IgD-negative memory B cell (primary cell): ENCODE measurements at regions not wholly inside any gene's neighbourhood (a gene's known extent, or its start where the extent isn't known, plus 50 kb on each side); places are given as distances from the start of the nearest gene placed in this dataset.
A peak's percentile ranks its signal among the peaks of the same experiment; 100 is the strongest.

ENCODE experiments used
- H3K27ac Mint-ChIP-seq, 3 donors: one replicate each; pipeline ENCODE4 v1.8.0; 2020 to 2022; ENCODE audit warnings: mild to moderate bottlenecking in 3 of 3, mixed read lengths in 3 of 3, moderate library complexity in 1 of 3
- H3K27me3 Mint-ChIP-seq: one replicate; pipeline ENCODE4 v1.8.0; 2021; ENCODE audit warnings: mixed read lengths
- H3K36me3 Mint-ChIP-seq: one replicate; pipeline ENCODE4 v1.8.0; 2020; ENCODE audit warnings: mild to moderate bottlenecking, mixed read lengths
- H3K4me1 Mint-ChIP-seq, 3 donors: one replicate each; pipeline ENCODE4 v1.8.0; 2020 to 2022; ENCODE audit warnings: mixed read lengths in 3 of 3, mild to moderate bottlenecking in 1 of 3
- H3K4me3 Mint-ChIP-seq, 4 donors: one replicate each; pipeline ENCODE4 v1.8.0; 2020 to 2022; ENCODE audit warnings: mild to moderate bottlenecking in 4 of 4, mixed read lengths in 4 of 4, moderate library complexity in 3 of 4
- H3K9me3 Mint-ChIP-seq, 3 donors: one replicate each; pipeline ENCODE4 v1.8.0; 2020 to 2021; ENCODE audit warnings: mixed read lengths in 3 of 3, mild to moderate bottlenecking in 1 of 3

DNA sequence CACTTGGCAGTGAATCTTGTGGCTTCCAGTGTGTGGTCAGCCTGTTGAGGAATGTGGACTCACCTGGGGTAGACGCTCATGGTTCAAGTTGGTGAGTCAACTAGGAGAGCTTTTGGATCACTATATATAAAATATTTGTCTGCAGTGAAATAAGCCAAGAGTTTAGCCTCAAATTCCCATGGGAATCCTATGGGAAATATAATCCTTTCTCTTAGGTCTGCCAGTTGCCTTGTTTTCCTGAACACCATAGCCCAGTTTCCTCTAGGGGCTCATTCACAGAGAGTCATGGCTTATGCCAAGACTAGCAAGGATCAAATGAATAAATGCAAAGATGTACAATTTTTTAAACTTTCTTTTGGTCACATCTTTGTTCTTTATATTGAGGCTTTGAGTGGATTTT is 100.1 kb upstream of the NPHP3 start:
- Mint-ChIP-seq H3K4me1 (no peaks in the 10 kb centered on the region), H3K4me3 (no peak overlapping the region), H3K36me3 (no peaks in the 10 kb centered on the region), H3K27me3 (peaks cover 3% of the 10 kb centered on the region), H3K9me3 (no peaks in the 10 kb centered on the region), H3K27ac (no peak overlapping the region)

GRCh38 chr3:132821314-132821713 is 99.1 kb upstream of the NPHP3 start:
- Mint-ChIP-seq H3K9me3 (no peaks in the 10 kb centered on the region), H3K27ac (no peak overlapping the region), H3K4me3 (no peak overlapping the region), H3K27me3 (peaks cover 3% of the 10 kb centered on the region), H3K36me3 (no peaks in the 10 kb centered on the region), H3K4me1 (no peaks in the 10 kb centered on the region)

DNA sequence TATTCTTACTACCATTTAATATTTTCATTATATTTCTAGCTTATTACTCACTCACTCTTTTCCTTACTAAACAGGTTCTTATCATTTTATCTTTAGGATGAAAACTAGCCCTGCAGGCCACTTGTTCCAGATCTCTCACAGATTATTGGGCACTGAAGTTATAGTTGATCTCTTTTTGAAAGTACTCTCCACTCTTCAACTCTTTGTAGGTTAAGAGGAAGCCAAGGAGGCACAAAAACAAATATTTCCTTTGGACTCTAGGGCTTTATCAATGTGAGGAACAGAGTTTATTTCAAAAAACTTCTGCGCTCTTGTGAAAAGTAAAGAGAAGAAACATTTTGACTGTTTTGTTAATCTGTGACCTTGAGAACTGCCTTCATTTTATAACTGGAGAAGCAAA is 96.0 kb upstream of the NPHP3 start:
- Mint-ChIP-seq H3K27ac (no peak overlapping the region), H3K9me3 (peaks cover 0 to 2% (median under 1%) of the 10 kb centered on the region in 3 donors), H3K4me3 (no peak overlapping the region), H3K27me3 (peaks cover 3% of the 10 kb centered on the region), H3K4me1 (no peaks in the 10 kb centered on the region), H3K36me3 (peaks cover under 1% of the 10 kb centered on the region)

DNA sequence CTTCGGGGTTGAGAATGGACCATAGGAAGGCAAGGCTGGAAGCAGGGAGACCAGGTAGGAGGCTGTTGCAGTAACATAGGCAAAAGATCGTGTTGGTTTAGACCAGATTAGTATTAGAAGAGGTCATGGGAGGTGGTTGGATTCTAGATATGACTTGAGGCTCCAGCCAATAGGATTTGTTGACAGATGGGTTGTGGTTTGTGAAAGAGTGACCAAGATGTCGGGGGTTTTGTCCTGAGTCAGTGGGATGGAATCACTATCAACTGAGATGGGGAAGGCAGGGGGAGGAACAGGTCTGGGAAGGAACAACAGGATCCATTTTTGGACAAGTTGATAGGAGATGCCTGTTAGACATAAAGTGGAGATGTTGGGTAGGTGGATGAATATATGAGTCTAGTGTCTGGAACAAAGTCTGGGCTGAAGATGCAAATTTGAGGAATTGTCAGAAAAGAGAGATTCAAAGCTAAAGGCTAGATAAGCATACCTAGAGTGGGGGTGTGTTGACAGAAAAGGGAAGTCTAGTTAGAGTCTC is 95.5 kb upstream of the NPHP3 start:
- H3K27ac Mint-ChIP-seq = no peak overlapping the region

DNA sequence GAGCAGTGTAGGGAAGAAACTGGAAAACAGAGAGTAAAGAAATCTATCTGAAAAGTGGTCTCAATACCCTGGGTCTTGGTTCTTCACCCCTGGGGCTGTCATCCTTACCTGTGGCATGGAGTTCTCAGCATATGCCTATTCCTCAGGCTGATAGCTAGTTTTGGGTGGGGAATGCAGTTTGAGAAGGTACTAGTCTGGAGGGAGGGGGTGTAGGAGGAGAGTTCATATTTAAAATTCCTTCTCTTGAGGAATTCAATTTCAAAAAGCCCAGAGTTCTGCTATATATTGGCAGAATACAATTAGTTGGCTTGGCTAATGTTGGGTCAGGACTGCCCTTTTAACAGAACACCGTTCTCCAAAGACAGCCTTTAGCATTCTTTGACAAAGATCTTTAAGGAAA is 82.9 kb upstream of the NPHP3 start:
- Mint-ChIP-seq H3K27me3 (no peaks in the 10 kb centered on the region), H3K36me3 (peaks cover 4% of the 10 kb centered on the region), H3K4me3 (no peak overlapping the region), H3K9me3 (peaks cover 0 to 2% (median 0%) of the 10 kb centered on the region in 3 donors), H3K27ac (no peak overlapping the region), H3K4me1 (no peaks in the 10 kb centered on the region)

More for the DNA sequence above, 95.5 kb upstream of the NPHP3 start:
- no peak overlapping the region for H3K4me3 Mint-ChIP-seq
- peaks cover 1% of the 10 kb centered on the region for H3K36me3 Mint-ChIP-seq
- peaks cover 3% of the 10 kb centered on the region for H3K27me3 Mint-ChIP-seq
- H3K9me3 Mint-ChIP-seq = peaks cover 0 to 4% (median 3%) of the 10 kb centered on the region in 3 donors
- no peaks in the 10 kb centered on the region for H3K4me1 Mint-ChIP-seq

DNA sequence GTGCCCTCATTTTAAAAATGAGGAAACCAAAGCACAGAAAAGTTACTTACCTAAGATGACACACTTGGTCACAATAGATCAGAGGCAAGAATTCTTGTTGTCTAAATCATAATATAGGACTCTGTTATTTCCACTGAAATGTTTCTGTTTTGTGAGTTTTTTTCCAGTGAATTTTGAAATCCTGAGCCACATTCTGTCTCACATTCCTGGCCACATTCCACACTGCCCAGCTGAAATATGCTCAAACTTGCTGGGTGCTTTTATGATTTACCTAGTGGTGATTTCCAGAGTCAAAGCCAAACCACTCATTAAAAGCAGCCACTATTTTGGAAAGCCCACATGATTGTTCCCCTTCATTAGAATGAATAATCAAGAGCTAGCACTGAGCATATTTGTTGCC is 82.3 kb upstream of the NPHP3 start:
- peaks cover 2% of the 10 kb centered on the region for H3K36me3 Mint-ChIP-seq
- no peak overlapping the region for H3K27ac Mint-ChIP-seq
- H3K27me3 Mint-ChIP-seq = no peaks in the 10 kb centered on the region
- peaks cover 0 to 2% (median 0%) of the 10 kb centered on the region in 3 donors for H3K9me3 Mint-ChIP-seq
- no peak overlapping the region for H3K4me3 Mint-ChIP-seq
- H3K4me1 Mint-ChIP-seq = no peaks in the 10 kb centered on the region

DNA sequence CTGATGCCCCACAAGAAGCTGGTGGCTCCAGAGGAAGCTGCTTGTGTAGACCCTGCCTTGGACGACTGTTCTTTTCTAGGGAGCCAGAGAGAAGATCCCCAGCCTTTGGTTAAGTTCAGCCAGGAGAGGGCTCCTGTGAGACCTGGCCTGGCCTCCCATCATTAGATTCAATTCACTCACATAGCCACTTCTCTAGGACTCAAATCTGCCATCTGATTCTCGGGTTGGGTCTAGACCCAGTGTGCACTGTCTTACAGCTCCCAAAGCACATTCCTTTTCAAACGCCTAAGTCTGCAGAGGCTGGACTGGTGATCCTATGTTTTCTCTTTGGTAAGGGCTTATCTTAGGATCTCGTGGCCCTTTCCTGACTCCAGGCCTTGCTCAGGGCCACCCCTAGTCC is 81.7 kb upstream of the NPHP3 start:
- no peaks in the 10 kb centered on the region for H3K27me3 Mint-ChIP-seq
- H3K36me3 Mint-ChIP-seq = peaks cover 2% of the 10 kb centered on the region
- H3K27ac Mint-ChIP-seq = no peak overlapping the region
- no peaks in the 10 kb centered on the region for H3K4me1 Mint-ChIP-seq
- no peak overlapping the region for H3K4me3 Mint-ChIP-seq
- H3K9me3 Mint-ChIP-seq = peaks cover 0 to 2% (median 0%) of the 10 kb centered on the region in 3 donors

DNA sequence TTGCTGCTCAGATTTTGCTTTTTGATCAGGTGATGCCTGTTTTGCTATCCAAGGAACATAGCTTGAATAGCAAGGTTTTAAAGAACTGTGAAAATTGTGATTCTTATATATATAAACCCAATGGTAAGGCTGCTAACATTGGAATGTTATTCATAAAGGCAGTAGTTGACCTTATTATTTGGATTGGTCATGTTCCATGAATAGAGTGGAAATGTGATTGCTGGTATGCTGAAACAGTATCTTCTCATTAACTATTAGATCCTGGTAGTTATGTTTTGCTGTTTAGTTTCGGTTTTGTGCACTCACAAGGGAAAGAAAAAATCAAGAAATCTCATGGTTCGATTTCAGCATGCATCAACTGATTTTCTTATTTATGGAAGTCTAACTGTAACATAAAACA is 78.7 kb upstream of the NPHP3 start:
- Mint-ChIP-seq H3K4me1 (no peaks in the 10 kb centered on the region), H3K9me3 (no peaks in the 10 kb centered on the region), H3K36me3 (no peaks in the 10 kb centered on the region), H3K27me3 (no peaks in the 10 kb centered on the region), H3K4me3 (peak overlapping the region in 1 of 4 donors; percentile 54), H3K27ac (no peak overlapping the region)

- peaks cover 10% of the 10 kb centered on the region for H3K27me3 Mint-ChIP-seq
- H3K9me3 Mint-ChIP-seq = peaks cover 0 to 2% (median 0%) of the 10 kb centered on the region in 3 donors
- H3K36me3 Mint-ChIP-seq = peaks cover 2% of the 10 kb centered on the region
- no peak overlapping the region for H3K4me3 Mint-ChIP-seq
- H3K27ac Mint-ChIP-seq = no peak overlapping the region
- no peaks in the 10 kb centered on the region for H3K4me1 Mint-ChIP-seq
Measured at GRCh38 chr3:132790806-132791205, 68.6 kb upstream of the NPHP3 start.

DNA sequence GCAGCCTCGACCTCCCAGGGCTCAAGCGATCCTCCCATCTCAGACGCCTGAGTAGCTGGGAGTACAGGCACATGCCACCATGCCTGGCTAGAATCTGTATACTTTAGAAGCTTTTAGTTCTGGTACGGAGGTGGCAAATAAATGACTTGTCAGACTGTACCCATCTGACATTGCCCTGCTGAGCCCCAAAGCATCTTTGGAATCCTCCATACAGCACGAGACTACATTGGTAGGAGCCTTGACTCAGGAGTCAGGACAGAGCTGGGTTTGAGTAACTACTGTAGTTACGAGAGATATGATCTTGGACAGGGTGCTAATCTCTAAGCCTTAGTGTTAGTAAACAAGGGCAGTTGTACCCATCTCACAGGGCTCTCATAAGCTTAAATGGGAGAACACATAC is 67.8 kb upstream of the NPHP3 start:
- Mint-ChIP-seq H3K4me1 (no peaks in the 10 kb centered on the region), H3K4me3 (no peak overlapping the region), H3K9me3 (peaks cover 0 to 2% (median 0%) of the 10 kb centered on the region in 3 donors), H3K36me3 (peaks cover 2% of the 10 kb centered on the region), H3K27ac (no peak overlapping the region), H3K27me3 (peaks cover 10% of the 10 kb centered on the region)

- peaks cover 0 to 2% (median 0%) of the 10 kb centered on the region in 3 donors for H3K9me3 Mint-ChIP-seq
- H3K4me3 Mint-ChIP-seq = no peak overlapping the region
- H3K27ac Mint-ChIP-seq = no peak overlapping the region
- no peaks in the 10 kb centered on the region for H3K4me1 Mint-ChIP-seq
- peaks cover 7% of the 10 kb centered on the region for H3K27me3 Mint-ChIP-seq
- H3K36me3 Mint-ChIP-seq = no peaks in the 10 kb centered on the region
Measured at GRCh38 chr3:132788301-132788671, 66.1 kb upstream of the NPHP3 start.

GRCh38 chr3:132787616-132788300 is 65.5 kb upstream of the NPHP3 start:
- no peaks in the 10 kb centered on the region for H3K4me1 Mint-ChIP-seq
- H3K27ac Mint-ChIP-seq = no peak overlapping the region
- H3K36me3 Mint-ChIP-seq = no peaks in the 10 kb centered on the region
- H3K27me3 Mint-ChIP-seq = peaks cover 7% of the 10 kb centered on the region
- H3K4me3 Mint-ChIP-seq = no peak overlapping the region
- peaks cover 0 to 2% (median 0%) of the 10 kb centered on the region in 3 donors for H3K9me3 Mint-ChIP-seq

DNA sequence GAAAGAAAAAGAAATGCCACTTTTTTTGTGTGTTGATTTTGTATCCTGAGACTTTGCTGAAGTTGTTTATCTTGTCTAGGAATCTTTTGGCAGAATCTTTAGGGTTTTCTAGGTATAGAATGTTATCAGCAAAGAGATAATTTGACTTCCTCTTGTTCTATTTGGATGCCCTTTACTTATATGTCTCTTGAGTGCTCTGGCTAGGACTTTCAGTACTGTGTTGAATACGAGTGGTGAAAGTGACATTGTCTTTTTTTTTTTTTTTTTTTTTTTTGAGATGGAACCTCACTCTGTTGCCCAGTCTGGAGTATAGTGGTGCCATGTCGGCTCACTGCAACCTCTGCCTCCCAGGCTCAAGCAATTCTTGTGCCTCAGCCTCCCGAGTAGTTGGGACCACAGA is 64.7 kb upstream of the NPHP3 start:
- Mint-ChIP-seq H3K9me3 (peaks cover 0 to 2% (median 0%) of the 10 kb centered on the region in 3 donors), H3K27ac (no peak overlapping the region), H3K27me3 (peaks cover 5% of the 10 kb centered on the region), H3K4me3 (no peak overlapping the region), H3K4me1 (no peaks in the 10 kb centered on the region), H3K36me3 (no peaks in the 10 kb centered on the region)

DNA sequence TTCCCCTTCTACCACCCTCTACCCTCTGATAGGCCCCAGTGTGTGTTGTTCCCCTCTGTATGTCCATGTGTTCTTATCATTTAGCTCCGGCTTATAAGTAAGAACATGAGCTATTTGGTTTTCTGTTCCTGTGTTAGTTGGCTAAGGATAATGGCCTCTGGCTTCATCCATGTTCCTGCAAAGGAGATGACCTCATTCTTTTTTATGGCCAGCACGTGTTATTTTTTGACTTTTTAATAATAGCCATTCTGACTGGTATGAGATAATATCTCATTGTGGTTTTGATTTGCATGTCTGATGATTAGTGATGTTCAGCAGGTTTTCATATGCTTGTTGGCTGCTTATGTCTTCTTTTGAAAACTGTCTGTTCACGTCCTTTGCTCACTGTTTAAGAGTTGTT is 63.1 kb upstream of the NPHP3 start:
- Mint-ChIP-seq H3K4me3 (no peak overlapping the region), H3K36me3 (no peaks in the 10 kb centered on the region), H3K4me1 (no peaks in the 10 kb centered on the region), H3K27ac (no peak overlapping the region), H3K9me3 (peaks cover 0 to 2% (median 0%) of the 10 kb centered on the region in 3 donors), H3K27me3 (peaks cover 1% of the 10 kb centered on the region)

DNA sequence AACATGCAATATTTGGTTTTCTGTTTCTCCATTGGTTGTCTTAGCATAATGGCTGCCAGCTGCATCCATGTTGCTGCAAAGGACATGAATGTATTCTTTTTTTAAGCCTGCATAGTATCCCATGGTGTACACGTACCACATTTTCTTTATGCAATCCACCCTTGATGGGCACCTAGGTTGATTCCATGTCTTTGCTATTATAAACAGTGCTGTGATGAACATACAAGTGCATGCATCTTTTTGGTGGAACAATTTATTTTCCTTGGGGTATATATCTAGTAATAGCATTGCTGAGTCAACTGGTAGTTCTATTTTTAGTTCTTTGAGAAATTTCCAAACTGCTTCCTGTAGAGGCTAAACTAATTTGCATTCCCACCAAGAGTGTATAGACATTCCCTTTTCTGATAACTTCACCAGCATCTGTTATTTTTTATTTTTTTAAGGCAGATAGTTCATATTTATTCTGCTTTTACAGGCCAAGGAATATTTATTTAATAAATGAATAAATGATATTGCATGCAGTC is 62.4 kb upstream of the NPHP3 start:
- Mint-ChIP-seq H3K9me3 (peaks cover 0 to 2% (median 0%) of the 10 kb centered on the region in 3 donors), H3K4me3 (no peak overlapping the region), H3K27me3 (no peaks in the 10 kb centered on the region), H3K27ac (no peak overlapping the region), H3K4me1 (no peaks in the 10 kb centered on the region), H3K36me3 (no peaks in the 10 kb centered on the region)

- peaks cover 0 to 2% (median 0%) of the 10 kb centered on the region in 3 donors for H3K9me3 Mint-ChIP-seq
- no peaks in the 10 kb centered on the region for H3K36me3 Mint-ChIP-seq
- no peak overlapping the region for H3K4me3 Mint-ChIP-seq
- H3K4me1 Mint-ChIP-seq = no peaks in the 10 kb centered on the region
- H3K27ac Mint-ChIP-seq = no peak overlapping the region
- no peaks in the 10 kb centered on the region for H3K27me3 Mint-ChIP-seq
Measured at GRCh38 chr3:132783152-132783551, 60.9 kb upstream of the NPHP3 start.
